Hematopoietic multipotent progenitor cell treated with erythropoietin and hydrocortisone succinate and interleukin-3 and kit ligand, for 6 days (in vitro differentiated cells): ENCODE measurements at regions not wholly inside any gene's neighbourhood (a gene's known extent, or its start where the extent isn't known, plus 50 kb on each side); places are given as distances from the start of the nearest gene placed in this dataset.

ENCODE experiments used
- DNase-seq: peaks from one replicate; pipeline ENCODE4 v3.0.0-alpha.2; 2015

- no peak for DNase-seq
Measured at GRCh38 chr4:13851085-13851940, 223.8 kb upstream of the BOD1L1 start.

GRCh38 chr4:13852411-13852810, 224.9 kb upstream of the BOD1L1 start:
- no peak for DNase-seq

- DNase-seq, result no peak
Measured at GRCh38 chr4:13856387-13856786, 228.9 kb upstream of the BOD1L1 start.

GRCh38 chr4:13857397-13857796, 229.9 kb upstream of the BOD1L1 start:
- no peak for DNase-seq

GRCh38 chr4:13857800-13858199, 230.3 kb upstream of the BOD1L1 start:
- no peak for DNase-seq

- no peak for DNase-seq
Measured at GRCh38 chr4:13859423-13859822, 231.9 kb upstream of the BOD1L1 start.

- peak; percentile 6 for DNase-seq
Measured at GRCh38 chr4:13860126-13860525, 232.6 kb upstream of the BOD1L1 start.

- no peak for DNase-seq
Measured at GRCh38 chr4:13865871-13866669, 238.5 kb upstream of the BOD1L1 start.

- DNase-seq, result no peak
Measured at GRCh38 chr4:13866881-13867280, 239.4 kb upstream of the BOD1L1 start.

- DNase-seq, result no peak
Measured at GRCh38 chr4:13872155-13872554, 244.6 kb upstream of the BOD1L1 start.

- no peak for DNase-seq
Measured at GRCh38 chr4:13872955-13873354, 245.4 kb upstream of the BOD1L1 start.

GRCh38 chr4:13875181-13875580, 247.7 kb upstream of the BOD1L1 start:
- no peak for DNase-seq

GRCh38 chr4:13876131-13876530, 248.6 kb upstream of the BOD1L1 start:
- no peak for DNase-seq

- DNase-seq, result no peak
Measured at GRCh38 chr4:13876940-13877339, 249.4 kb upstream of the BOD1L1 start.

GRCh38 chr4:13877626-13878025, 250.1 kb upstream of the BOD1L1 start:
- no peak for DNase-seq

- no peak for DNase-seq
Measured at GRCh38 chr4:13881892-13882291, 254.4 kb upstream of the BOD1L1 start.

- no peak for DNase-seq
Measured at GRCh38 chr4:13887010-13887409, 259.5 kb upstream of the BOD1L1 start.

GRCh38 chr4:13888112-13888511, 260.6 kb upstream of the BOD1L1 start:
- DNase-seq, result no peak

GRCh38 chr4:13891544-13891939, 264.0 kb upstream of the BOD1L1 start:
- DNase-seq, result no peak

GRCh38 chr4:13892739-13893105, 265.2 kb upstream of the BOD1L1 start:
- no peak for DNase-seq

- no peak for DNase-seq
Measured at GRCh38 chr4:13893211-13893610, 265.7 kb upstream of the BOD1L1 start.

- DNase-seq, result no peak
Measured at GRCh38 chr4:13893987-13894386, 266.5 kb upstream of the BOD1L1 start.

GRCh38 chr4:13900780-13901179, 273.3 kb upstream of the BOD1L1 start:
- no peak for DNase-seq

GRCh38 chr4:13902146-13902545, 274.6 kb upstream of the BOD1L1 start:
- no peak for DNase-seq
